NB4 (cell line): ENCODE measurements at regions not wholly inside any gene's neighbourhood (a gene's known extent, or its start where the extent isn't known, plus 50 kb on each side); places are given as distances from the start of the nearest gene placed in this dataset.

Experiments used
- MYC ChIP-seq: IDR thresholded peaks from 2 replicates; pipeline ENCODE4 v1.6.1; 2011; ENCODE audit warnings: low read depth, low read length
- POLR2A ChIP-seq: IDR thresholded peaks from 2 replicates; pipeline ENCODE4 v1.6.1; 2011; ENCODE audit warnings: mild to moderate bottlenecking; ENCODE audit not compliant: insufficient read length; ENCODE audit errors: extremely low read depth
- TF ChIP-seq, protein P1 (sequence below): IDR thresholded peaks from one replicate; pipeline ENCODE4 v1.5.1; 2012; ENCODE audit warnings: low read depth, low read length
- TF ChIP-seq, protein P2 (sequence below): IDR thresholded peaks from 2 replicates; pipeline ENCODE4 v1.6.1; 2011; ENCODE audit warnings: low read depth, low read length

DNA sequence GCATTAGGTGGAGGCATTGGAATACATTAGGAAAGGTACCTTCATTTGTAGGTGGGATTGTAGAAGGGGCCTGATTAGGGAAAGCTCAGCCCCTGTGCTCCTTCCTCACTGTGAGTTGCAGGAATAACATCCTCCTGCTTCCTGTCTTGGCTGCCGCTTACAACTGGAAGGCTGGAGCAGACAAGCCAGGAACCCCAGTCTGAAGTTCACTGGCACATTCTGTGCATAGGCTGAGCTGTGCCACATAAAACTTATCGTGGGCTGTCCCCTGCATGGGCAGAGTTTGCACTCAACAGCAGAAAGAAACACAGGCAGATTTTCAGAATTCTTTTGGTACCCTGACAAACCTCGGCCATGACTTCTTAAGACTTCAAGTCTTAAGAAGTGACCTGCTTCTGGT, 200.1 kb downstream of the SALL1 start:
- TF ChIP-seq, protein P1, sequence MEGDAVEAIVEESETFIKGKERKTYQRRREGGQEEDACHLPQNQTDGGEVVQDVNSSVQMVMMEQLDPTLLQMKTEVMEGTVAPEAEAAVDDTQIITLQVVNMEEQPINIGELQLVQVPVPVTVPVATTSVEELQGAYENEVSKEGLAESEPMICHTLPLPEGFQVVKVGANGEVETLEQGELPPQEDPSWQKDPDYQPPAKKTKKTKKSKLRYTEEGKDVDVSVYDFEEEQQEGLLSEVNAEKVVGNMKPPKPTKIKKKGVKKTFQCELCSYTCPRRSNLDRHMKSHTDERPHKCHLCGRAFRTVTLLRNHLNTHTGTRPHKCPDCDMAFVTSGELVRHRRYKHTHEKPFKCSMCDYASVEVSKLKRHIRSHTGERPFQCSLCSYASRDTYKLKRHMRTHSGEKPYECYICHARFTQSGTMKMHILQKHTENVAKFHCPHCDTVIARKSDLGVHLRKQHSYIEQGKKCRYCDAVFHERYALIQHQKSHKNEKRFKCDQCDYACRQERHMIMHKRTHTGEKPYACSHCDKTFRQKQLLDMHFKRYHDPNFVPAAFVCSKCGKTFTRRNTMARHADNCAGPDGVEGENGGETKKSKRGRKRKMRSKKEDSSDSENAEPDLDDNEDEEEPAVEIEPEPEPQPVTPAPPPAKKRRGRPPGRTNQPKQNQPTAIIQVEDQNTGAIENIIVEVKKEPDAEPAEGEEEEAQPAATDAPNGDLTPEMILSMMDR: no peak
- TF ChIP-seq POLR2A: no peak
- TF ChIP-seq, protein P2, sequence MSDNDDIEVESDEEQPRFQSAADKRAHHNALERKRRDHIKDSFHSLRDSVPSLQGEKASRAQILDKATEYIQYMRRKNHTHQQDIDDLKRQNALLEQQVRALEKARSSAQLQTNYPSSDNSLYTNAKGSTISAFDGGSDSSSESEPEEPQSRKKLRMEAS: no peak
- TF ChIP-seq MYC: no peak
